PC-3 (cell line): ENCODE measurements at regions not wholly inside any gene's neighbourhood (a gene's known extent, or its start where the extent isn't known, plus 50 kb on each side); places are given as distances from the start of the nearest gene placed in this dataset.

ENCODE experiments used
- ATAC-seq: fragments of 200-7000 bp; cut with Tn5 transposase; 2 replicates; pipeline ENCODE4 v1.9.1; 2020; ENCODE audit warnings: mild to moderate bottlenecking, moderate library complexity
- BruUV-seq: library from RNA; stranded (reverse); fragments of 400-500 nt; replicated peaks from 2 replicates; lab custom pipeline; 2021; lab: Mats Ljungman, UMichigan
- CTCF ChIA-PET: fragments of 300-600 bp; sonication (Branson Sonifier 250); formaldehyde crosslinking; loops from one replicate; lab custom pipeline; 2022; ENCODE audit warnings: antibody characterized with exemption; lab: Charles Lee
- POLR2A ChIA-PET: fragments of 300-600 bp; sonication (Branson Sonifier 250); formaldehyde crosslinking; loops from one replicate; lab custom pipeline; 2022; ENCODE audit warnings: antibody characterized with exemption; ENCODE audit not compliant: unreplicated experiment; lab: Charles Lee
- DNase-seq: peaks from one replicate; pipeline ENCODE4 v3.0.0-alpha.2; 2015
- H2AFZ ChIP-seq: fragments of 300-600 bp; sonication (generic); 2 replicates; pipeline ENCODE4 v1.6.0; 2016; ENCODE audit warnings: antibody characterized with exemption, low read length
- H3F3A ChIP-seq: fragments of 300-600 bp; sonication (generic); one replicate; pipeline ENCODE4 v1.6.0; 2017; ENCODE audit warnings: antibody characterized with exemption, low read length, control low read depth, mild to moderate bottlenecking; ENCODE audit not compliant: unreplicated experiment
- H3K27ac ChIP-seq: fragments of 300-600 bp; sonication (generic); 2 replicates; pipeline ENCODE4 v1.5.1; 2016; ENCODE audit warnings: mild to moderate bottlenecking, low read length
- H3K27me3 ChIP-seq: fragments of 300-600 bp; sonication (generic); 2 replicates; pipeline ENCODE4 v1.6.1; 2016; ENCODE audit warnings: low read length, mixed read lengths
- H3K36me3 ChIP-seq: fragments of 300-600 bp; sonication (generic); 2 replicates; pipeline ENCODE4 v1.6.1; 2016; ENCODE audit warnings: low read depth, mixed run types, low read length, mixed read lengths
- H3K4me1 ChIP-seq: fragments of 300-600 bp; sonication (generic); 2 replicates; pipeline ENCODE4 v1.5.1; 2016; ENCODE audit warnings: low read length; ENCODE audit not compliant: insufficient read depth
- H3K4me2 ChIP-seq: fragments of 300-600 bp; sonication (generic); 2 replicates; pipeline ENCODE4 v1.6.0; 2016; ENCODE audit warnings: low read length
- H3K4me3 ChIP-seq: fragments of 300-600 bp; sonication (generic); 2 replicates; pipeline ENCODE4 v1.5.1; 2016; ENCODE audit warnings: mild to moderate bottlenecking, low read length, mixed read lengths
- H3K79me2 ChIP-seq: fragments of 300-600 bp; sonication (generic); 2 replicates; pipeline ENCODE4 v1.6.1; 2017; ENCODE audit warnings: low read length, mixed read lengths
- H3K9ac ChIP-seq: fragments of 300-600 bp; sonication (generic); 2 replicates; pipeline ENCODE4 v1.6.0; 2016; ENCODE audit warnings: mild to moderate bottlenecking, low read length
- H3K9me2 ChIP-seq: fragments of 300-600 bp; sonication (generic); replicated peaks from 2 replicates; pipeline ENCODE4 v1.6.1; 2016; ENCODE audit warnings: mixed run types, low read length, mixed read lengths
- H3K9me3 ChIP-seq: fragments of 300-600 bp; sonication (generic); 2 replicates; pipeline ENCODE4 v1.6.1; 2016; ENCODE audit warnings: low read length, mixed read lengths
- H4K20me1 ChIP-seq: fragments of 300-600 bp; sonication (generic); 2 replicates; pipeline ENCODE4 v1.6.1; 2016; ENCODE audit warnings: low read length, mixed read lengths
- CTCF ChIP-seq: fragments of 300-600 bp; sonication (generic); conservative IDR thresholded peaks from 2 replicates; pipeline ENCODE4 v1.5.1; 2017; ENCODE audit warnings: antibody characterized with exemption, low read depth, mild to moderate bottlenecking, low read length
- EZH2 ChIP-seq: fragments of 300-600 bp; sonication (generic); IDR thresholded peaks from one replicate; pipeline ENCODE4 v1.6.1; 2017; ENCODE audit warnings: antibody characterized with exemption, mild to moderate bottlenecking, low read length; ENCODE audit not compliant: unreplicated experiment
- EZH2phosphoT487 ChIP-seq: fragments of 300-600 bp; sonication (generic); IDR thresholded peaks from 2 replicates; pipeline ENCODE4 v1.6.1; 2018; ENCODE audit warnings: mild to moderate bottlenecking, antibody characterized with exemption, low read length, borderline replicate concordance
- intact Hi-C: fragments of 100-400 bp; cut with micrococcal nuclease; formaldehyde crosslinking; loops from 2 replicates; pipeline ENCODE4 v1.9.0; 2023

GRCh38 chr15:94555841-94556519 lies 324.6 kb downstream of the MCTP2 start:
- DNase-seq: no peak
- ATAC-seq: no peak
- Histone ChIP-seq H3K27me3 (0 out of 2 replicates have a peak, but pooled peaks cover 7% of the 10 kb centered on the region), H4K20me1 (no peaks in the 10 kb centered on the region), H3K4me2 (no peak overlapping the region), H3F3A (no peaks in the 10 kb centered on the region), H3K9me2 (no peaks in the 10 kb centered on the region), H3K36me3 (no peaks in the 10 kb centered on the region), H3K9ac (no peak overlapping the region), H3K9me3 (no peaks in the 10 kb centered on the region), H2AFZ (no peak overlapping the region), H3K4me1 (no peaks in the 10 kb centered on the region), H3K79me2 (no peaks in the 10 kb centered on the region), H3K27ac (no peak overlapping the region), H3K4me3 (no peak overlapping the region)
- ChIA-PET CTCF (no interaction called here), POLR2A (no interaction called here)
- intact Hi-C loops: no loop called here
- TF ChIP-seq EZH2: no peak
- TF ChIP-seq EZH2phosphoT487: no peak
- TF ChIP-seq CTCF: no peak
- BruUV-seq: no TSS peak

- no peaks in the 10 kb centered on the region for H3K9me3 ChIP-seq
- H3K4me1 ChIP-seq: no peaks in the 10 kb centered on the region
- no TSS peak for BruUV-seq
- no peaks in the 10 kb centered on the region for H4K20me1 ChIP-seq
- H3K27ac ChIP-seq: no peak overlapping the region
- H3K79me2 ChIP-seq: no peaks in the 10 kb centered on the region
- H2AFZ ChIP-seq: no peak overlapping the region
- H3K9ac ChIP-seq: no peak overlapping the region
- H3K27me3 ChIP-seq: no peaks in the 10 kb centered on the region
- ChIA-PET CTCF (no interaction called here), POLR2A (no interaction called here)
- no peak overlapping the region for H3K4me3 ChIP-seq
- no peak overlapping the region for H3K4me2 ChIP-seq
- DNase-seq (no peak), ATAC-seq (no peak)
- H3K36me3 ChIP-seq: no peaks in the 10 kb centered on the region
- no peaks in the 10 kb centered on the region for H3F3A ChIP-seq
- TF ChIP-seq CTCF: no peak
- no peak for TF ChIP-seq EZH2
- no peak for TF ChIP-seq EZH2phosphoT487
- no peaks in the 10 kb centered on the region for H3K9me2 ChIP-seq
- intact Hi-C loops: no loop called here
These were observed 329.8 kb downstream of the MCTP2 start for GRCh38 chr15:94561036-94561689.

- no peak for TF ChIP-seq CTCF
- no peak for TF ChIP-seq EZH2
- no peak for TF ChIP-seq EZH2phosphoT487
- no peak overlapping the region for H2AFZ ChIP-seq
- H3K9me2 ChIP-seq: no peaks in the 10 kb centered on the region
- H4K20me1 ChIP-seq: no peaks in the 10 kb centered on the region
- no peak overlapping the region for H3K9ac ChIP-seq
- H3K27me3 ChIP-seq: no peaks in the 10 kb centered on the region
- H3K4me1 ChIP-seq: no peaks in the 10 kb centered on the region
- no peak overlapping the region for H3K4me2 ChIP-seq
- ChIA-PET CTCF (no interaction called here), POLR2A (no interaction called here)
- H3F3A ChIP-seq: no peaks in the 10 kb centered on the region
- ATAC-seq (no peak), DNase-seq (no peak)
- intact Hi-C loops: no loop called here
- no peak overlapping the region for H3K4me3 ChIP-seq
- no TSS peak for BruUV-seq
- no peaks in the 10 kb centered on the region for H3K79me2 ChIP-seq
- no peak overlapping the region for H3K27ac ChIP-seq
- H3K36me3 ChIP-seq: no peaks in the 10 kb centered on the region
- no peaks in the 10 kb centered on the region for H3K9me3 ChIP-seq
These were observed 332.1 kb downstream of the MCTP2 start for GRCh38 chr15:94563456-94563855.
